ENCODE measurements at regions not wholly inside any gene's neighbourhood (a gene's known extent, or its start where the extent isn't known, plus 50 kb on each side); places are given as distances from the start of the nearest gene placed in this dataset.

DNA sequence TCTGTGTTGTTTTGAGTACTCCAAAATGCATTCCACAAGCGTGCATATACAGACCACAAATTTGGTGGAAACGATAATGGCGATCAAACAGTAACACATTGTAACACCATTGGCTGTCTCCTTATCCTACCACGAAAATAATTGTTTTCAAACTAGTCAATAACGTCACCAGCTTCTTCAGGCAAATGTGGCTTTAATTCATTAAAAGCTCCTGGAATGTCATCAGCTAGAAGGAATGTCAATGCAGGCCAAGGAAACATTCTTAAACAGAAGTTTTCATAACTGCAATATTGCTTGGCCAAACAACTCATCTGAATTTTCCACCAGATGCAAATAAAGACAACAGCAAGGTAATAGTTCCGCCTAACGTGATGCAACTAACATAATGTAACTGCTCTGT lies 71.6 kb upstream of the XPA start:
- Histone ChIP-seq H3K9me2 (no peaks in the 10 kb centered on the region), H3K4me3 (ENCODE audit: low read depth in 2 of 2, low read length in 1 of 2) (no peak overlapping the region), H3K79me2 (ENCODE audit: insufficient read depth) (no peaks in the 10 kb centered on the region), H2AFZ (ENCODE audit: low read depth) (no peak overlapping the region), H3K4me1 (ENCODE audit: control insufficient read depth in 1 of 2, insufficient read depth in 2 of 2, low read depth in 1 of 2, low read length in 1 of 2) (no peaks in the 10 kb centered on the region), H3K27me3 (ENCODE audit: insufficient read depth) (peaks cover 6% of the 10 kb centered on the region), H3K9ac (no peak overlapping the region), H3K9me3 (no peaks in the 10 kb centered on the region), H4K20me1 (ENCODE audit: insufficient read depth) (no peaks in the 10 kb centered on the region), H3K27ac (ENCODE audit: low read depth in 2 of 2, low read length in 1 of 2) (no peak overlapping the region), H3K36me3 (replicated peaks in 1 of 2; ENCODE audit: control insufficient read depth in 1 of 2, insufficient read depth in 2 of 2, low read length in 1 of 2) (no peaks in the 10 kb centered on the region), H3K4me2 (no peak overlapping the region), H3F3A (replicated peaks; ENCODE audit: insufficient read depth) (no peaks in the 10 kb centered on the region)
- CTCF ChIA-PET = no interaction called here
- 51% methylated on average over 7 of the region's 7 CpGs for WGBS (ENCODE audit: low lambda C conversion rate)
- DNase-seq = no peak
- POLR2A ChIA-PET = no interaction called here
- TF ChIP-seq TCF12 (IDR thresholded peaks at IDR 0.05) (peak; percentile 28; the same call in 1 of the 2 replicates), MXI1 (IDR thresholded peaks at IDR 0.05; ENCODE audit: low read depth, low read length) (no peak)

DNA sequence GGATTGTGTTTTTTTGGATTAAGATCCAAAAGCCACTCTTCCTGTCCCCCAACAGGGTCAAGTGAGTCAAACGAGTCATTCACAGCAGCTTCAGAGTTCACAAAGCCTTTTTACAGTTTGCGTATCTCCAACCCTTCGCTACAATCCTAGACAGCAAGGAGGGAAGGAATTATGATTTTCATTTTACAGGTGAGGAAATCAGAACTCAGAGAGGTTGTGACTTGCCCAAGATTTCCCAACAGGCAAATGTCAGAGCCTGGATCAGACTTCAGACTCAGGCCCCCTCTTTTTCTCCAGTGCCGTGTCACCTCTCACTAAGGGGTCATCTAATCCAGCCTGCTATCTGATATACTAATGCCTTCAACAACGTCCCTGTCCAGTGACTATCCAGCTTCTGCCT lies 72.1 kb upstream of the XPA start:
- Histone ChIP-seq H3K4me1 (ENCODE audit: control insufficient read depth in 1 of 2, insufficient read depth in 2 of 2, low read depth in 1 of 2, low read length in 1 of 2) (no peaks in the 10 kb centered on the region), H3K9me2 (no peaks in the 10 kb centered on the region), H3K27ac (ENCODE audit: low read depth in 2 of 2, low read length in 1 of 2) (no peak overlapping the region), H4K20me1 (ENCODE audit: insufficient read depth) (no peaks in the 10 kb centered on the region), H3K4me3 (ENCODE audit: low read depth in 2 of 2, low read length in 1 of 2) (no peak overlapping the region), H3K4me2 (no peak overlapping the region), H3F3A (replicated peaks; ENCODE audit: insufficient read depth) (no peaks in the 10 kb centered on the region), H3K27me3 (ENCODE audit: insufficient read depth) (peaks cover 2% of the 10 kb centered on the region), H3K36me3 (replicated peaks in 1 of 2; ENCODE audit: control insufficient read depth in 1 of 2, insufficient read depth in 2 of 2, low read length in 1 of 2) (no peaks in the 10 kb centered on the region), H2AFZ (ENCODE audit: low read depth) (no peak overlapping the region), H3K79me2 (ENCODE audit: insufficient read depth) (no peaks in the 10 kb centered on the region), H3K9ac (no peak overlapping the region), H3K9me3 (no peaks in the 10 kb centered on the region)
- WGBS (ENCODE audit: low lambda C conversion rate) = 45% methylated on average over 5 of the region's 5 CpGs
- no peak for DNase-seq
- no peak for TF ChIP-seq ELF1 (IDR thresholded peaks at IDR 0.05)
- TF ChIP-seq RAD21 (IDR thresholded peaks at IDR 0.05; ENCODE audit: low read length) = no peak
- TF ChIP-seq TAF1 (IDR thresholded peaks at IDR 0.05; ENCODE audit: borderline replicate concordance, low read depth, low read length) = no peak
- TF ChIP-seq, protein P1, sequence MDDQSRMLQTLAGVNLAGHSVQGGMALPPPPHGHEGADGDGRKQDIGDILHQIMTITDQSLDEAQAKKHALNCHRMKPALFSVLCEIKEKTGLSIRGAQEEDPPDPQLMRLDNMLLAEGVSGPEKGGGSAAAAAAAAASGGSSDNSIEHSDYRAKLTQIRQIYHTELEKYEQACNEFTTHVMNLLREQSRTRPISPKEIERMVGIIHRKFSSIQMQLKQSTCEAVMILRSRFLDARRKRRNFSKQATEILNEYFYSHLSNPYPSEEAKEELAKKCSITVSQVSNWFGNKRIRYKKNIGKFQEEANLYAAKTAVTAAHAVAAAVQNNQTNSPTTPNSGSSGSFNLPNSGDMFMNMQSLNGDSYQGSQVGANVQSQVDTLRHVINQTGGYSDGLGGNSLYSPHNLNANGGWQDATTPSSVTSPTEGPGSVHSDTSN (IDR thresholded peaks at IDR 0.05) = no peak
- TF ChIP-seq MXI1 (IDR thresholded peaks at IDR 0.05; ENCODE audit: low read depth, low read length) = no peak
- TF ChIP-seq POLR2AphosphoS5 (IDR thresholded peaks at IDR 0.05; ENCODE audit: low read depth, low read length) = no peak
- no peak for TF ChIP-seq MEF2A (IDR thresholded peaks at IDR 0.05; ENCODE audit: borderline replicate concordance, low read depth)
- TF ChIP-seq, protein P2, sequence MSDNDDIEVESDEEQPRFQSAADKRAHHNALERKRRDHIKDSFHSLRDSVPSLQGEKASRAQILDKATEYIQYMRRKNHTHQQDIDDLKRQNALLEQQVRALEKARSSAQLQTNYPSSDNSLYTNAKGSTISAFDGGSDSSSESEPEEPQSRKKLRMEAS (IDR thresholded peaks at IDR 0.05; ENCODE audit: low read depth) = no peak
- TF ChIP-seq, protein P3, sequence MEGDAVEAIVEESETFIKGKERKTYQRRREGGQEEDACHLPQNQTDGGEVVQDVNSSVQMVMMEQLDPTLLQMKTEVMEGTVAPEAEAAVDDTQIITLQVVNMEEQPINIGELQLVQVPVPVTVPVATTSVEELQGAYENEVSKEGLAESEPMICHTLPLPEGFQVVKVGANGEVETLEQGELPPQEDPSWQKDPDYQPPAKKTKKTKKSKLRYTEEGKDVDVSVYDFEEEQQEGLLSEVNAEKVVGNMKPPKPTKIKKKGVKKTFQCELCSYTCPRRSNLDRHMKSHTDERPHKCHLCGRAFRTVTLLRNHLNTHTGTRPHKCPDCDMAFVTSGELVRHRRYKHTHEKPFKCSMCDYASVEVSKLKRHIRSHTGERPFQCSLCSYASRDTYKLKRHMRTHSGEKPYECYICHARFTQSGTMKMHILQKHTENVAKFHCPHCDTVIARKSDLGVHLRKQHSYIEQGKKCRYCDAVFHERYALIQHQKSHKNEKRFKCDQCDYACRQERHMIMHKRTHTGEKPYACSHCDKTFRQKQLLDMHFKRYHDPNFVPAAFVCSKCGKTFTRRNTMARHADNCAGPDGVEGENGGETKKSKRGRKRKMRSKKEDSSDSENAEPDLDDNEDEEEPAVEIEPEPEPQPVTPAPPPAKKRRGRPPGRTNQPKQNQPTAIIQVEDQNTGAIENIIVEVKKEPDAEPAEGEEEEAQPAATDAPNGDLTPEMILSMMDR (IDR thresholded peaks at IDR 0.05) = no peak
- no peak for TF ChIP-seq NRF1 (IDR thresholded peaks at IDR 0.05; ENCODE audit: low read depth, low read length)
- TF ChIP-seq FOXJ3 (CRISPR knock-in tag; IDR thresholded peaks at IDR 0.05) = no peak
- TF ChIP-seq SMC3 (IDR thresholded peaks at IDR 0.05; ENCODE audit: low read depth, low read length) = no peak
- TF ChIP-seq EP300 (IDR thresholded peaks at IDR 0.05; ENCODE audit: borderline replicate concordance in 1 of 2, low read depth in 1 of 2, low read length in 1 of 2) = no peak
- TF ChIP-seq, protein P4, sequence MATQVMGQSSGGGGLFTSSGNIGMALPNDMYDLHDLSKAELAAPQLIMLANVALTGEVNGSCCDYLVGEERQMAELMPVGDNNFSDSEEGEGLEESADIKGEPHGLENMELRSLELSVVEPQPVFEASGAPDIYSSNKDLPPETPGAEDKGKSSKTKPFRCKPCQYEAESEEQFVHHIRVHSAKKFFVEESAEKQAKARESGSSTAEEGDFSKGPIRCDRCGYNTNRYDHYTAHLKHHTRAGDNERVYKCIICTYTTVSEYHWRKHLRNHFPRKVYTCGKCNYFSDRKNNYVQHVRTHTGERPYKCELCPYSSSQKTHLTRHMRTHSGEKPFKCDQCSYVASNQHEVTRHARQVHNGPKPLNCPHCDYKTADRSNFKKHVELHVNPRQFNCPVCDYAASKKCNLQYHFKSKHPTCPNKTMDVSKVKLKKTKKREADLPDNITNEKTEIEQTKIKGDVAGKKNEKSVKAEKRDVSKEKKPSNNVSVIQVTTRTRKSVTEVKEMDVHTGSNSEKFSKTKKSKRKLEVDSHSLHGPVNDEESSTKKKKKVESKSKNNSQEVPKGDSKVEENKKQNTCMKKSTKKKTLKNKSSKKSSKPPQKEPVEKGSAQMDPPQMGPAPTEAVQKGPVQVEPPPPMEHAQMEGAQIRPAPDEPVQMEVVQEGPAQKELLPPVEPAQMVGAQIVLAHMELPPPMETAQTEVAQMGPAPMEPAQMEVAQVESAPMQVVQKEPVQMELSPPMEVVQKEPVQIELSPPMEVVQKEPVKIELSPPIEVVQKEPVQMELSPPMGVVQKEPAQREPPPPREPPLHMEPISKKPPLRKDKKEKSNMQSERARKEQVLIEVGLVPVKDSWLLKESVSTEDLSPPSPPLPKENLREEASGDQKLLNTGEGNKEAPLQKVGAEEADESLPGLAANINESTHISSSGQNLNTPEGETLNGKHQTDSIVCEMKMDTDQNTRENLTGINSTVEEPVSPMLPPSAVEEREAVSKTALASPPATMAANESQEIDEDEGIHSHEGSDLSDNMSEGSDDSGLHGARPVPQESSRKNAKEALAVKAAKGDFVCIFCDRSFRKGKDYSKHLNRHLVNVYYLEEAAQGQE (IDR thresholded peaks at IDR 0.05; ENCODE audit: low read depth, low read length) = no peak
- TF ChIP-seq JUND (IDR thresholded peaks at IDR 0.05) = no peak
- no peak for TF ChIP-seq GATA2 (CRISPR knock-in tag; IDR thresholded peaks at IDR 0.05)
- TF ChIP-seq GABPA (IDR thresholded peaks at IDR 0.05; ENCODE audit: low read depth) = no peak
- TF ChIP-seq FOXM1 (IDR thresholded peaks at IDR 0.05; ENCODE audit: low read depth) = no peak
- TF ChIP-seq RCOR1 (IDR thresholded peaks at IDR 0.05; ENCODE audit: low read length) = no peak
- no peak for TF ChIP-seq TEAD4 (IDR thresholded peaks at IDR 0.05; ENCODE audit: borderline replicate concordance, insufficient read depth)
- POLR2A ChIA-PET = no interaction called here
- CTCF ChIA-PET = no interaction called here

Measured in SK-N-SH (cell line).